OCI-LY3 (cell line): ENCODE measurements at regions not wholly inside any gene's neighbourhood (a gene's known extent, or its start where the extent isn't known, plus 50 kb on each side); places are given as distances from the start of the nearest gene placed in this dataset.

Source experiments
- EZH2phosphoT487 ChIP-seq: fragments of 200-600 bp; shearing (Covaris generic); IDR thresholded peaks from 2 replicates; pipeline ENCODE4 v1.6.1; 2018; ENCODE audit warnings: antibody characterized with exemption, mixed run types, low read depth
- TF ChIP-seq, protein P1 (sequence below): fragments of 200-600, 300-600 bp; sonication (generic); IDR thresholded peaks from 2 replicates; pipeline ENCODE4 v1.5.1; 2014; ENCODE audit warnings: antibody characterized with exemption, low read length, low read depth

GRCh38 chr22:22738959-22739585, 94.7 kb downstream of the GGTLC2 start:
- TF ChIP-seq, protein P1, sequence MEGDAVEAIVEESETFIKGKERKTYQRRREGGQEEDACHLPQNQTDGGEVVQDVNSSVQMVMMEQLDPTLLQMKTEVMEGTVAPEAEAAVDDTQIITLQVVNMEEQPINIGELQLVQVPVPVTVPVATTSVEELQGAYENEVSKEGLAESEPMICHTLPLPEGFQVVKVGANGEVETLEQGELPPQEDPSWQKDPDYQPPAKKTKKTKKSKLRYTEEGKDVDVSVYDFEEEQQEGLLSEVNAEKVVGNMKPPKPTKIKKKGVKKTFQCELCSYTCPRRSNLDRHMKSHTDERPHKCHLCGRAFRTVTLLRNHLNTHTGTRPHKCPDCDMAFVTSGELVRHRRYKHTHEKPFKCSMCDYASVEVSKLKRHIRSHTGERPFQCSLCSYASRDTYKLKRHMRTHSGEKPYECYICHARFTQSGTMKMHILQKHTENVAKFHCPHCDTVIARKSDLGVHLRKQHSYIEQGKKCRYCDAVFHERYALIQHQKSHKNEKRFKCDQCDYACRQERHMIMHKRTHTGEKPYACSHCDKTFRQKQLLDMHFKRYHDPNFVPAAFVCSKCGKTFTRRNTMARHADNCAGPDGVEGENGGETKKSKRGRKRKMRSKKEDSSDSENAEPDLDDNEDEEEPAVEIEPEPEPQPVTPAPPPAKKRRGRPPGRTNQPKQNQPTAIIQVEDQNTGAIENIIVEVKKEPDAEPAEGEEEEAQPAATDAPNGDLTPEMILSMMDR, result no peak
- no peak for TF ChIP-seq EZH2phosphoT487
